H9 (cell line): ENCODE measurements at regions not wholly inside any gene's neighbourhood (a gene's known extent, or its start where the extent isn't known, plus 50 kb on each side); places are given as distances from the start of the nearest gene placed in this dataset.

Experiments
- DNase-seq: peaks from one replicate; pipeline ENCODE4 v3.0.0-alpha.2; 2017
- H2AFZ ChIP-seq: one replicate; pipeline ENCODE4 v1.6.1; 2013; ENCODE audit warnings: mild to moderate bottlenecking, low read length, control low read depth, moderate library complexity
- H2AK5ac ChIP-seq: 2 replicates; pipeline ENCODE4 v1.6.1; 2013; ENCODE audit warnings: low read length, control low read depth, mixed read lengths; ENCODE audit not compliant: insufficient read length
- H2BK120ac ChIP-seq: one replicate; pipeline ENCODE4 v1.6.1; 2013; ENCODE audit warnings: low read depth, mild to moderate bottlenecking, low read length, control low read depth, inconsistent platforms; ENCODE audit not compliant: poor library complexity, severe bottlenecking
- H2BK12ac ChIP-seq: 2 replicates; pipeline ENCODE4 v1.6.1; 2013; ENCODE audit warnings: low read length, control low read depth, mixed read lengths, low read depth; ENCODE audit not compliant: insufficient read length
- H2BK15ac ChIP-seq: 2 replicates; pipeline ENCODE4 v1.6.1; 2013; ENCODE audit warnings: low read depth, low read length, control low read depth
- H2BK20ac ChIP-seq: one replicate; pipeline ENCODE4 v1.6.1; 2013; ENCODE audit warnings: low read depth, mild to moderate bottlenecking, low read length, control low read depth, inconsistent platforms; ENCODE audit not compliant: poor library complexity, severe bottlenecking
- H2BK5ac ChIP-seq: 2 replicates; pipeline ENCODE4 v1.6.1; 2013; ENCODE audit warnings: low read length, control low read depth, mixed read lengths; ENCODE audit not compliant: insufficient read length
- H3K14ac ChIP-seq: 2 replicates; pipeline ENCODE4 v1.6.1; 2013; ENCODE audit warnings: low read length, control low read depth; ENCODE audit not compliant: insufficient read depth
- H3K18ac ChIP-seq: 2 replicates; pipeline ENCODE4 v1.6.1; 2013; ENCODE audit warnings: low read depth, mild to moderate bottlenecking, mixed read lengths, low read length, control low read depth; ENCODE audit not compliant: insufficient read length
- H3K23ac ChIP-seq: 2 replicates; pipeline ENCODE4 v1.6.1; 2013; ENCODE audit warnings: low read length, control low read depth, mixed read lengths, low read depth; ENCODE audit not compliant: insufficient read length
- H3K23me2 ChIP-seq: 2 replicates; pipeline ENCODE4 v1.6.1; 2013; ENCODE audit warnings: low read depth, mild to moderate bottlenecking, mixed read lengths, low read length, control low read depth; ENCODE audit not compliant: insufficient read length, poor library complexity, severe bottlenecking
- H3K27ac ChIP-seq: 2 replicates; pipeline ENCODE4 v1.5.1; 2013; ENCODE audit warnings: low read length, control low read depth, mixed read lengths, low read depth; ENCODE audit not compliant: insufficient read length
- H3K27me3 ChIP-seq: 2 replicates; pipeline ENCODE4 v1.6.1; 2013; ENCODE audit warnings: low read length, control low read depth, inconsistent platforms; ENCODE audit not compliant: insufficient read depth
- H3K4ac ChIP-seq: 2 replicates; pipeline ENCODE4 v1.6.1; 2013; ENCODE audit warnings: low read depth, mild to moderate bottlenecking, control low read depth, inconsistent platforms, low read length, moderate library complexity
- H3K4me1 ChIP-seq: 2 replicates; pipeline ENCODE4 v1.6.1; 2013; ENCODE audit warnings: low read length, control low read depth, inconsistent platforms; ENCODE audit not compliant: insufficient read depth
- H3K4me2 ChIP-seq: 2 replicates; pipeline ENCODE4 v1.6.1; 2013; ENCODE audit warnings: low read length, control low read depth, mixed read lengths; ENCODE audit not compliant: insufficient read length, insufficient read depth
- H3K56ac ChIP-seq: 2 replicates; pipeline ENCODE4 v1.6.1; 2013; ENCODE audit warnings: low read depth, mild to moderate bottlenecking, mixed read lengths, low read length, control low read depth; ENCODE audit not compliant: insufficient read length
- H3K79me1 ChIP-seq: 2 replicates; pipeline ENCODE4 v1.6.1; 2013; ENCODE audit warnings: low read depth, mild to moderate bottlenecking, moderate library complexity, low read length, control low read depth, inconsistent platforms; ENCODE audit not compliant: insufficient read depth, poor library complexity, severe bottlenecking
- H3K79me2 ChIP-seq: 2 replicates; pipeline ENCODE4 v1.6.1; 2013; ENCODE audit warnings: low read length, control low read depth, inconsistent platforms; ENCODE audit not compliant: insufficient read depth
- H3K9ac ChIP-seq: 2 replicates; pipeline ENCODE4 v1.6.1; 2013; ENCODE audit warnings: low read length, control low read depth, mixed read lengths; ENCODE audit not compliant: insufficient read length; ENCODE audit errors: extremely low read depth
- H3K9me3 ChIP-seq: one replicate; pipeline ENCODE4 v1.6.1; 2013; ENCODE audit warnings: low read depth, low read length, inconsistent platforms; ENCODE audit not compliant: control insufficient read depth
- H3T11ph ChIP-seq: one replicate; pipeline ENCODE4 v1.6.1; 2013; ENCODE audit warnings: mild to moderate bottlenecking, low read length, control low read depth, inconsistent platforms
- H4K20me1 ChIP-seq: one replicate; pipeline ENCODE4 v1.6.1; 2013; ENCODE audit not compliant: control insufficient read depth, insufficient read length, insufficient read depth
- H4K5ac ChIP-seq: 2 replicates; pipeline ENCODE4 v1.6.1; 2013; ENCODE audit warnings: low read depth, mild to moderate bottlenecking, mixed read lengths, low read length, control low read depth; ENCODE audit not compliant: insufficient read length
- H4K8ac ChIP-seq: replicated peaks from 2 replicates; pipeline ENCODE4 v1.6.1; 2013; ENCODE audit warnings: low read length, control low read depth, mixed read lengths, low read depth; ENCODE audit not compliant: insufficient read length
- H4K91ac ChIP-seq: 2 replicates; pipeline ENCODE4 v1.6.1; 2013; ENCODE audit warnings: low read depth, mild to moderate bottlenecking, moderate library complexity, mixed read lengths, low read length, control low read depth; ENCODE audit not compliant: insufficient read length
- H3K27ac Mint-ChIP-seq, 3 experiments: 2 replicates in 2 of 3; 3 replicates in 1 of 3; pipeline ENCODE4 v1.8.0; 2020 to 2021; ENCODE audit warnings: mixed read lengths in 3 of 3, mild to moderate bottlenecking in 1 of 3, moderate library complexity in 1 of 3
- H3K27me3 Mint-ChIP-seq: 2 replicates; pipeline ENCODE4 v1.8.0; 2021; ENCODE audit warnings: low read depth, mild to moderate bottlenecking, moderate library complexity, mixed read lengths
- H3K36me3 Mint-ChIP-seq, 3 experiments: 2 replicates in 2 of 3; 3 replicates in 1 of 3; pipeline ENCODE4 v1.8.0; 2020 to 2021; ENCODE audit warnings: low read depth in 3 of 3, mixed read lengths in 3 of 3; ENCODE audit not compliant: insufficient read depth in 1 of 3
- H3K4me1 Mint-ChIP-seq, 2 experiments: 2 replicates each; pipeline ENCODE4 v1.8.0; 2020; ENCODE audit warnings: mixed read lengths in 2 of 2
- H3K4me3 Mint-ChIP-seq, 2 experiments: 2 replicates in 1 of 2; 3 replicates in 1 of 2; pipeline ENCODE4 v1.8.0; 2020 to 2021; ENCODE audit warnings: mild to moderate bottlenecking in 2 of 2, mixed read lengths in 2 of 2, moderate library complexity in 1 of 2
- H3K9me3 Mint-ChIP-seq, 2 experiments: 2 replicates in 1 of 2; 3 replicates in 1 of 2; pipeline ENCODE4 v1.8.0; 2020; ENCODE audit warnings: mild to moderate bottlenecking in 2 of 2, mixed read lengths in 2 of 2, moderate library complexity in 1 of 2
- WGBS: extraction: QIAGEN DNeasy Blood & Tissue Kit; methylation state at CpG from one replicate; pipeline ENCODE4 v1.1.7; 2013; ENCODE audit warnings: missing lambda C conversion rate, low lambda C conversion rate, mixed read lengths; ENCODE audit not compliant: insufficient read length; ENCODE audit errors: extremely low coverage; 5-methylcytosine and 5-hydroxymethylcytosine counted together
- TF ChIP-seq, protein P1 (sequence below): fragments of 200-600 bp; sonication (generic); conservative IDR thresholded peaks from 3 replicates; pipeline ENCODE4 v1.8.0; 2021; ENCODE audit warnings: antibody characterized with exemption, mild to moderate bottlenecking

DNA sequence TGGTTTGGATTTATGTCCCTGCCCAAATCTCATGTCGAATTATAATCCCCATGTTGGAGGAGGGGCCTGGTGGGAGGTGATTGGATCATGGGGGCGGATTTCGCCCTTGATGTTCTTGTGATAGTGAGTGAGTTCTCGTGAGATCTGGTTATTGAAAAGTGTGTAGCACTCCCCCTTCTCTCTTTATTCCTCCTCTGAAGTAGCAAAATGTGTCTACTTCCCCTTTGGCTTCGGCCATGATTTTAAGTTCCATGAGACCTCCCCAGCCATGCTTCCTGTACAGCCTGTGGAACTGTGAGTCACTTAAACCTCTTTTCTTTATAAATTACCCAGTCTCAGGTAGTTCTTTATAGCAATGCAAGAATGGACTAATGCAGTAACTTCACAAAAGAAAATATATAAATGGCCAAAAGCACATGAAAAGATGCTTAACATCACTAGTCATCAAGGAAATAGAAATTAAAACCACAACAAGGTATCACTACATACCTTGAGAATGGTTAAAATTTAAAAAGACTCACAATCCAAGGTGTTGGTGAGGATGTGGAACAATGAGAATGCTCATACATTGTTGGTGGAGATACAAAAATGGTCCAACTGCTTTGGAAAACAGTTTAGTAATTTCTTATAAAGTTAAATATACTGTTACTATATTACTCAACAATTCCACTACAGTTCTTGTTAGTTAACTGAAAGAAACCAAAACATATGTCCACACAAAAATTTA lies 218.7 kb downstream of the SNX10 start:
- no peak overlapping the region for H3T11ph ChIP-seq
- H2BK5ac ChIP-seq = no peak overlapping the region
- H3K23ac ChIP-seq = no peak overlapping the region
- H2AFZ ChIP-seq = no peak overlapping the region
- H3K27me3 ChIP-seq = no peaks in the 10 kb centered on the region
- no peak overlapping the region for H2AK5ac ChIP-seq
- Mint-ChIP-seq H3K27me3 (no peaks in the 10 kb centered on the region), H3K36me3 (no peaks in the 10 kb centered on the region), H3K4me3 (no peak overlapping the region), H3K4me1 (peaks cover 14 to 18% of the 10 kb centered on the region in 2 experiments), H3K9me3 (peaks cover 0 to 3% of the 10 kb centered on the region in 2 experiments; a peak in 2 of 5 replicates), H3K27ac (no peak overlapping the region)
- no peaks in the 10 kb centered on the region for H3K79me1 ChIP-seq
- H3K18ac ChIP-seq = no peak overlapping the region
- H3K23me2 ChIP-seq = no peaks in the 10 kb centered on the region
- no peak overlapping the region for H3K9ac ChIP-seq
- no peak overlapping the region for H3K27ac ChIP-seq
- no peak overlapping the region for H2BK15ac ChIP-seq
- H3K4ac ChIP-seq = no peak overlapping the region
- H3K4me1 ChIP-seq = no peaks in the 10 kb centered on the region; the same call in 1 of the 2 replicates
- H4K91ac ChIP-seq = no peak overlapping the region
- no peak overlapping the region for H4K8ac ChIP-seq
- no peak overlapping the region for H3K56ac ChIP-seq
- H2BK12ac ChIP-seq = no peak overlapping the region
- H4K5ac ChIP-seq = no peak overlapping the region
- H3K14ac ChIP-seq = no peak overlapping the region
- no peak overlapping the region for H3K4me2 ChIP-seq
- no peak for DNase-seq
- WGBS = no CpG with 5 or more reads among the region's 5 CpGs
- no peaks in the 10 kb centered on the region for H3K79me2 ChIP-seq
- H3K9me3 ChIP-seq = no peaks in the 10 kb centered on the region
- no peak overlapping the region for H2BK120ac ChIP-seq
- H4K20me1 ChIP-seq = no peaks in the 10 kb centered on the region
- TF ChIP-seq, protein P1, sequence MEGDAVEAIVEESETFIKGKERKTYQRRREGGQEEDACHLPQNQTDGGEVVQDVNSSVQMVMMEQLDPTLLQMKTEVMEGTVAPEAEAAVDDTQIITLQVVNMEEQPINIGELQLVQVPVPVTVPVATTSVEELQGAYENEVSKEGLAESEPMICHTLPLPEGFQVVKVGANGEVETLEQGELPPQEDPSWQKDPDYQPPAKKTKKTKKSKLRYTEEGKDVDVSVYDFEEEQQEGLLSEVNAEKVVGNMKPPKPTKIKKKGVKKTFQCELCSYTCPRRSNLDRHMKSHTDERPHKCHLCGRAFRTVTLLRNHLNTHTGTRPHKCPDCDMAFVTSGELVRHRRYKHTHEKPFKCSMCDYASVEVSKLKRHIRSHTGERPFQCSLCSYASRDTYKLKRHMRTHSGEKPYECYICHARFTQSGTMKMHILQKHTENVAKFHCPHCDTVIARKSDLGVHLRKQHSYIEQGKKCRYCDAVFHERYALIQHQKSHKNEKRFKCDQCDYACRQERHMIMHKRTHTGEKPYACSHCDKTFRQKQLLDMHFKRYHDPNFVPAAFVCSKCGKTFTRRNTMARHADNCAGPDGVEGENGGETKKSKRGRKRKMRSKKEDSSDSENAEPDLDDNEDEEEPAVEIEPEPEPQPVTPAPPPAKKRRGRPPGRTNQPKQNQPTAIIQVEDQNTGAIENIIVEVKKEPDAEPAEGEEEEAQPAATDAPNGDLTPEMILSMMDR = no peak
- no peak overlapping the region for H2BK20ac ChIP-seq
